Activated T-helper 1 cell treated with Interleukin-2 at 50 U/mL for 16 hours (primary cell): ENCODE measurements at regions not wholly inside any gene's neighbourhood (a gene's known extent, or its start where the extent isn't known, plus 50 kb on each side); places are given as distances from the start of the nearest gene placed in this dataset.
"Not testable (repeated sequence)": the region's sequence is repeated elsewhere in the genome, so short reads cannot be mapped to it uniquely, and the experiment has no call there.

ENCODE experiments used
- DNase-seq: peaks from one replicate; pipeline ENCODE4 v3.0.0-alpha.2; 2020; ENCODE audit warnings: low read depth

GRCh38 chr7:113593455-113593854, 325.4 kb downstream of the PPP1R3A start:
- not testable (repeated sequence) for DNase-seq

GRCh38 chr7:113592924-113593323, 325.9 kb downstream of the PPP1R3A start:
- not testable (repeated sequence) for DNase-seq

- no peak for DNase-seq
Measured at GRCh38 chr7:113582471-113582870, 336.3 kb downstream of the PPP1R3A start.

- not testable (repeated sequence) for DNase-seq
Measured at GRCh38 chr7:113563257-113563656, 355.6 kb downstream of the PPP1R3A start.

GRCh38 chr7:113562801-113563200, 356.0 kb downstream of the PPP1R3A start:
- DNase-seq: no peak

- no peak for DNase-seq
Measured at GRCh38 chr7:113562242-113562641, 356.6 kb downstream of the PPP1R3A start.

- no peak for DNase-seq
Measured at GRCh38 chr7:113561446-113561845, 357.4 kb downstream of the PPP1R3A start.

GRCh38 chr7:113550966-113551365, 367.8 kb downstream of the PPP1R3A start:
- no peak for DNase-seq

GRCh38 chr7:113548561-113548960, 370.2 kb downstream of the PPP1R3A start:
- DNase-seq: no peak

- DNase-seq: no peak
Measured at GRCh38 chr7:113548137-113548536, 370.7 kb downstream of the PPP1R3A start.

- no peak for DNase-seq
Measured at GRCh38 chr7:113521468-113521867, 397.3 kb downstream of the PPP1R3A start.

- no peak for DNase-seq
Measured at GRCh38 chr7:113519472-113519871, 399.3 kb downstream of the PPP1R3A start.

- DNase-seq: no peak
Measured at GRCh38 chr7:113504691-113505090, 386.3 kb upstream of the SMIM30 start.

GRCh38 chr7:113504142-113504541, 385.8 kb upstream of the SMIM30 start:
- DNase-seq: no peak

GRCh38 chr7:113496586-113496985, 378.2 kb upstream of the SMIM30 start:
- DNase-seq: not testable (repeated sequence)

- not testable (repeated sequence) for DNase-seq
Measured at GRCh38 chr7:113494797-113495566, 376.6 kb upstream of the SMIM30 start.

- no peak for DNase-seq
Measured at GRCh38 chr7:113491305-113491704, 373.0 kb upstream of the SMIM30 start.

GRCh38 chr7:113487925-113488731, 369.8 kb upstream of the SMIM30 start:
- DNase-seq: no peak

- DNase-seq: no peak
Measured at GRCh38 chr7:113486548-113486947, 368.2 kb upstream of the SMIM30 start.

- no peak for DNase-seq
Measured at GRCh38 chr7:113483657-113484056, 365.3 kb upstream of the SMIM30 start.

GRCh38 chr7:113480537-113480936, 362.2 kb upstream of the SMIM30 start:
- DNase-seq: no peak

- DNase-seq: no peak
Measured at GRCh38 chr7:113464096-113464855, 345.9 kb upstream of the SMIM30 start.
